ENCODE measurements at regions not wholly inside any gene's neighbourhood (a gene's known extent, or its start where the extent isn't known, plus 50 kb on each side); places are given as distances from the start of the nearest gene placed in this dataset.
"Not testable (repeated sequence)": the region's sequence is repeated elsewhere in the genome, so short reads cannot be mapped to it uniquely, and the experiment has no call there.

DNA sequence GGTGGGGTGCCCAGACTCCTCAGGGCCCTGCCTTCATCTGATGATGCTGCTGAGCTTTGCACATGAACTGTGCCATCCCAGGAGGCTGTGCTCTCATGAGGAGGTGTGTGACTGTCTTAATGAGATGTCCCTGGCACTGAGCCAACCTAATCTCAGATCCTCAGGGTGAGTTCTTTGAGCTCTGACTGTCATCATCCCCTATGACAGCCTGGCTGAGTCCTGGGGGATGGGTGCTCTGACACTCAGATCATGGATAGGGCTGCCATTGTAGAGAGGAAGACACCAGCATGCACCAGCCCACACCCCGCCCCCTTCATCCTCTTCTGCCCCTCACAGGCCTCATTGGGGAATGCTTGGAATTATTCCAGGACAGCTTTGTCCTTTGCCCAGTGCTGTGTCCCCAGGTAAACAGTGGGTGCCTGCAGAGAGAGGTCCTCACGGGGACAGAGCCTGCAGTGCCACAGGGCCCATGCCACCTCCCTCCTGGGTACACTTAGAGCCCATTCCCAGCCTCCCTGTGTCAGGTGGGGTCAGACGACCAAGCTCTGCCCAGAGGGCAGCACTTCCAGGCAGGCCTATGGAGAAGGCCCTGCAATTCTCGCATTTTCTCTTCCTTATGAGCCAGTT, 310.1 kb upstream of the SFSWAP start:
- not testable (repeated sequence) for H3K27me3 ChIP-seq (ENCODE audit: insufficient read depth, low read depth, low read length); H3K9me2 ChIP-seq (ENCODE audit: insufficient read depth, low read length); H3K79me2 ChIP-seq (replicated peaks; ENCODE audit: insufficient read depth, low read length); H3K4me3 ChIP-seq (ENCODE audit: low read length); H4K20me1 ChIP-seq (ENCODE audit: insufficient read depth); H3F3A ChIP-seq (ENCODE audit: insufficient read depth, low read length, poor library complexity, severe bottlenecking); H3K9ac ChIP-seq (ENCODE audit: low read length); H2AFZ ChIP-seq (ENCODE audit: low read depth, low read length); H3K27ac ChIP-seq (ENCODE audit: low read length); H3K36me3 ChIP-seq (ENCODE audit: insufficient read depth, low read length); H3K9me3 ChIP-seq (ENCODE audit: low read length); H3K4me2 ChIP-seq (ENCODE audit: low read length)
- TF ChIP-seq, protein P1, sequence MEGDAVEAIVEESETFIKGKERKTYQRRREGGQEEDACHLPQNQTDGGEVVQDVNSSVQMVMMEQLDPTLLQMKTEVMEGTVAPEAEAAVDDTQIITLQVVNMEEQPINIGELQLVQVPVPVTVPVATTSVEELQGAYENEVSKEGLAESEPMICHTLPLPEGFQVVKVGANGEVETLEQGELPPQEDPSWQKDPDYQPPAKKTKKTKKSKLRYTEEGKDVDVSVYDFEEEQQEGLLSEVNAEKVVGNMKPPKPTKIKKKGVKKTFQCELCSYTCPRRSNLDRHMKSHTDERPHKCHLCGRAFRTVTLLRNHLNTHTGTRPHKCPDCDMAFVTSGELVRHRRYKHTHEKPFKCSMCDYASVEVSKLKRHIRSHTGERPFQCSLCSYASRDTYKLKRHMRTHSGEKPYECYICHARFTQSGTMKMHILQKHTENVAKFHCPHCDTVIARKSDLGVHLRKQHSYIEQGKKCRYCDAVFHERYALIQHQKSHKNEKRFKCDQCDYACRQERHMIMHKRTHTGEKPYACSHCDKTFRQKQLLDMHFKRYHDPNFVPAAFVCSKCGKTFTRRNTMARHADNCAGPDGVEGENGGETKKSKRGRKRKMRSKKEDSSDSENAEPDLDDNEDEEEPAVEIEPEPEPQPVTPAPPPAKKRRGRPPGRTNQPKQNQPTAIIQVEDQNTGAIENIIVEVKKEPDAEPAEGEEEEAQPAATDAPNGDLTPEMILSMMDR (IDR thresholded peaks at IDR 0.05; ENCODE audit: poor library complexity, severe bottlenecking): peak; percentile 20
- peak; percentile 42 for TF ChIP-seq EP300 (conservative IDR thresholded peaks at IDR 0.05; ENCODE audit: poor library complexity, severe bottlenecking)

DNA sequence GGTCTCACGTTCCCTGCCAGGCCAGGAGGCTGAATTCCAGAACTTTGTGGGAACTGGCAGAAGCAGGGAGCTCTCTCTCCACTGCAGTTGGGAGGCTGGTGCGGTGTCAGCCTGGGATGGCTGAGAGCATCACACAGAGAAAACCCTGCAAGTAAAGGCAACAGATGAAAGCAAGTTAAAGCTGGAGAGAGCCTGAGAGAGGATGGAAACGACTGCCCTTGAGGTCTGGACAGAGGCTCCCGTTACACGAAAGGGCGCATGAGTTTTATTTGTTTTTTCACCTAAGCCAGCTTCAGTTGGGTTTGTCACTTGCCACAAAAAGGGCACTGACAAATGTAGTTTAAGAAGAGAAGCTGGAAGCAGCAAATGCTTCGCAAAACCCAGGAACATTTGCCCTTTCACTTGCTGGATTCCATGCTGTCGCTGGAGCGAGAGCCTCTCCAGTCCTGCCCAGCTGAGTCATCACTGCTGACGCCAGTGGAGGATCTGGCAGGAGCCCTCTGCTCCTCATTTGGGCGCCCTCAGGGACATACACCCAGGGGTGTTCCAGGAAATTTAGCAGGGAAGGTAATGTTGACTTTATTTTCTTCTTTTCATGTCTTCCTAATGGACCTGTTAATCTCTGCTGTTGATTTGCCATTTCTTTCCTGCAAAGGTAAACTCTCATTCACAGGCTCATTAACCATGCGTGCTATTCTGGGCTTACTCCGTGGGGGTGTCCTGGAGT, 308.8 kb upstream of the SFSWAP start:
- H2AFZ ChIP-seq (ENCODE audit: low read depth, low read length); H3K4me3 ChIP-seq (ENCODE audit: low read length); H3K9me3 ChIP-seq (ENCODE audit: low read length); H3K4me2 ChIP-seq (ENCODE audit: low read length); H3F3A ChIP-seq (ENCODE audit: insufficient read depth, low read length, poor library complexity, severe bottlenecking); H4K20me1 ChIP-seq (ENCODE audit: insufficient read depth); H3K9me2 ChIP-seq (ENCODE audit: insufficient read depth, low read length); H3K36me3 ChIP-seq (ENCODE audit: insufficient read depth, low read length); H3K27ac ChIP-seq (ENCODE audit: low read length); H3K27me3 ChIP-seq (ENCODE audit: insufficient read depth, low read depth, low read length); H3K79me2 ChIP-seq (replicated peaks; ENCODE audit: insufficient read depth, low read length); H3K9ac ChIP-seq (ENCODE audit: low read length): not testable (repeated sequence)

GRCh38 chr12:131402781-131403396, 308.0 kb upstream of the SFSWAP start:
- H3K4me3 ChIP-seq (ENCODE audit: low read length): no peak overlapping the region
- H3K27me3 ChIP-seq (ENCODE audit: insufficient read depth, low read depth, low read length): no peaks in the 10 kb centered on the region
- H3K9me2 ChIP-seq (ENCODE audit: insufficient read depth, low read length): no peaks in the 10 kb centered on the region
- no peak overlapping the region for H2AFZ ChIP-seq (ENCODE audit: low read depth, low read length)
- H3K36me3 ChIP-seq (ENCODE audit: insufficient read depth, low read length): no peaks in the 10 kb centered on the region
- H3K27ac ChIP-seq (ENCODE audit: low read length): no peak overlapping the region
- no peaks in the 10 kb centered on the region for H3K9me3 ChIP-seq (ENCODE audit: low read length)
- no peaks in the 10 kb centered on the region for H4K20me1 ChIP-seq (ENCODE audit: insufficient read depth)
- TF ChIP-seq MXI1 (conservative IDR thresholded peaks at IDR 0.05; ENCODE audit: poor library complexity, severe bottlenecking) (no peak), POLR2AphosphoS5 (IDR thresholded peaks at IDR 0.05) (no peak), TAF1 (IDR thresholded peaks at IDR 0.05; ENCODE audit: low read depth) (no peak), RAD21 (conservative IDR thresholded peaks at IDR 0.05) (no peak), SMC3 (conservative IDR thresholded peaks at IDR 0.05; ENCODE audit: poor library complexity) (no peak), REST (IDR thresholded peaks at IDR 0.05; ENCODE audit: borderline replicate concordance) (no peak), EZH2 (IDR thresholded peaks at IDR 0.05; ENCODE audit: borderline replicate concordance, insufficient read depth, low read length, poor library complexity, severe bottlenecking) (no peak), EP300 (conservative IDR thresholded peaks at IDR 0.05; ENCODE audit: poor library complexity, severe bottlenecking) (no peak)
- TF ChIP-seq, protein P1 (IDR thresholded peaks at IDR 0.05; ENCODE audit: poor library complexity, severe bottlenecking): no peak
- H3F3A ChIP-seq (ENCODE audit: insufficient read depth, low read length, poor library complexity, severe bottlenecking): no peaks in the 10 kb centered on the region
- no peak overlapping the region for H3K9ac ChIP-seq (ENCODE audit: low read length)
- no peak overlapping the region for H3K4me2 ChIP-seq (ENCODE audit: low read length)
- H3K79me2 ChIP-seq (replicated peaks; ENCODE audit: insufficient read depth, low read length): no peaks in the 10 kb centered on the region

Measured in neural cell (in vitro differentiated cells).